WTC11 (cell line): ENCODE measurements at regions not wholly inside any gene's neighbourhood (a gene's known extent, or its start where the extent isn't known, plus 50 kb on each side); places are given as distances from the start of the nearest gene placed in this dataset.

Source experiments
- ATAC-seq: fragments of 200-7000 bp; cut with Tn5 transposase; 2 replicates; pipeline ENCODE4 v1.10.0; 2021; ENCODE audit warnings: mild to moderate bottlenecking, moderate library complexity
- CTCF ChIA-PET: fragments of 300-600 bp; sonication (Branson Sonifier 250); formaldehyde crosslinking; loops from one replicate; lab custom pipeline; 2021; ENCODE audit warnings: antibody characterized with exemption; lab: Charles Lee
- POLR2A ChIA-PET: fragments of 350-600 bp; sonication (Branson Sonifier 250); formaldehyde crosslinking; loops from one replicate; lab custom pipeline; 2021; ENCODE audit warnings: antibody characterized with exemption; lab: Charles Lee
- DNase-seq: peaks from one replicate; pipeline ENCODE4 v3.0.0; 2021; ENCODE audit warnings: low spot score
- H3K27ac Mint-ChIP-seq: 2 replicates; pipeline ENCODE4 v1.8.0; 2021; ENCODE audit warnings: mixed read lengths
- H3K27me3 Mint-ChIP-seq: 2 replicates; pipeline ENCODE4 v1.8.0; 2021; ENCODE audit warnings: low read depth, mild to moderate bottlenecking, moderate library complexity, mixed read lengths
- H3K36me3 Mint-ChIP-seq: 2 replicates; pipeline ENCODE4 v1.8.0; 2021; ENCODE audit warnings: mixed read lengths
- H3K4me1 Mint-ChIP-seq: 2 replicates; pipeline ENCODE4 v1.8.0; 2022; ENCODE audit warnings: mixed read lengths
- H3K4me3 Mint-ChIP-seq: 2 replicates; pipeline ENCODE4 v1.8.0; 2021; ENCODE audit warnings: mild to moderate bottlenecking, moderate library complexity, mixed read lengths
- H3K9me3 Mint-ChIP-seq: 2 replicates; pipeline ENCODE4 v1.8.0; 2021; ENCODE audit warnings: mixed read lengths
- AFF4 ChIP-seq: sonication (generic); formaldehyde crosslinking; IDR thresholded peaks from 2 replicates; pipeline ENCODE4 v1.8.1; 2023; ENCODE audit warnings: mild to moderate bottlenecking, missing genetic modification reagents, borderline replicate concordance
- ATF6 ChIP-seq: sonication (generic); formaldehyde crosslinking; IDR thresholded peaks from 2 replicates; pipeline ENCODE4 v1.8.1; 2023; ENCODE audit warnings: mild to moderate bottlenecking, missing genetic modification reagents
- CREB1 ChIP-seq: sonication (generic); formaldehyde crosslinking; IDR thresholded peaks from 2 replicates; pipeline ENCODE4 v1.8.0; 2023; ENCODE audit warnings: mild to moderate bottlenecking, missing genetic modification reagents
- EMX1 ChIP-seq: fragments of 250-450 bp; sonication (Bioruptor Pico); IDR thresholded peaks from 2 replicates; pipeline ENCODE4 v1.8.0; 2021; ENCODE audit warnings: mild to moderate bottlenecking
- ERG ChIP-seq: fragments of 250-450 bp; sonication (Bioruptor Pico); IDR thresholded peaks from 2 replicates; pipeline ENCODE4 v1.8.0; 2021; ENCODE audit warnings: mild to moderate bottlenecking
- ETV6 ChIP-seq: sonication (generic); formaldehyde crosslinking; IDR thresholded peaks from 2 replicates; pipeline ENCODE4 v1.8.1; 2022; ENCODE audit warnings: mild to moderate bottlenecking, missing genetic modification reagents
- FOXP1 ChIP-seq: sonication (generic); formaldehyde crosslinking; IDR thresholded peaks from 2 replicates; pipeline ENCODE4 v1.8.0; 2022; ENCODE audit warnings: missing genetic modification reagents, mild to moderate bottlenecking, moderate library complexity, borderline replicate concordance
- HMGXB4 ChIP-seq: sonication (generic); formaldehyde crosslinking; IDR thresholded peaks from 2 replicates; pipeline ENCODE4 v1.8.1; 2023; ENCODE audit warnings: mild to moderate bottlenecking, moderate library complexity, missing genetic modification reagents
- IRF2 ChIP-seq: sonication (generic); formaldehyde crosslinking; IDR thresholded peaks from 2 replicates; pipeline ENCODE4 v1.8.0; 2022; ENCODE audit warnings: low read depth, missing genetic modification reagents, borderline replicate concordance
- KAT7 ChIP-seq: sonication (generic); formaldehyde crosslinking; IDR thresholded peaks from 2 replicates; pipeline ENCODE4 v1.8.1; 2023; ENCODE audit warnings: missing genetic modification reagents, mild to moderate bottlenecking, borderline replicate concordance
- NFE2L1 ChIP-seq: sonication (generic); formaldehyde crosslinking; IDR thresholded peaks from 2 replicates; pipeline ENCODE4 v1.8.1; 2023; ENCODE audit warnings: missing genetic modification reagents
- NR1H2 ChIP-seq: sonication (generic); formaldehyde crosslinking; IDR thresholded peaks from 2 replicates; pipeline ENCODE4 v1.9.0; 2021; ENCODE audit warnings: mild to moderate bottlenecking, moderate library complexity, missing genetic modification reagents
- PRRX2 ChIP-seq: fragments of 250-450 bp; sonication (Bioruptor Pico); IDR thresholded peaks from 2 replicates; pipeline ENCODE4 v1.8.0; 2021; ENCODE audit warnings: mild to moderate bottlenecking
- SP1 ChIP-seq: sonication (generic); formaldehyde crosslinking; conservative IDR thresholded peaks from 2 replicates; pipeline ENCODE4 v1.8.1; 2022; ENCODE audit warnings: missing genetic modification reagents
- TEAD1 ChIP-seq: sonication (generic); formaldehyde crosslinking; IDR thresholded peaks from 2 replicates; pipeline ENCODE4 v1.8.0; 2022; ENCODE audit warnings: mild to moderate bottlenecking, missing genetic modification reagents
- ZMAT4 ChIP-seq: fragments of 250-450 bp; sonication (Bioruptor Pico); IDR thresholded peaks from 2 replicates; pipeline ENCODE4 v1.9.0; 2021; ENCODE audit warnings: mild to moderate bottlenecking
- ZNF263 ChIP-seq: sonication (generic); formaldehyde crosslinking; IDR thresholded peaks from 2 replicates; pipeline ENCODE4 v1.8.1; 2022; ENCODE audit warnings: low read depth, mild to moderate bottlenecking, moderate library complexity, missing genetic modification reagents
- ZNF423 ChIP-seq: fragments of 250-450 bp; sonication (Bioruptor Pico); IDR thresholded peaks from 2 replicates; pipeline ENCODE4 v2.1.2; 2022; ENCODE audit warnings: mild to moderate bottlenecking, moderate library complexity
- ZNF425 ChIP-seq: fragments of 250-450 bp; sonication (Bioruptor Pico); conservative IDR thresholded peaks from 2 replicates; pipeline ENCODE4 v1.9.0; 2021; ENCODE audit warnings: mild to moderate bottlenecking
- ZNF671 ChIP-seq: fragments of 250-450 bp; sonication (Bioruptor Pico); IDR thresholded peaks from 2 replicates; pipeline ENCODE4 v1.8.0; 2021; ENCODE audit warnings: mild to moderate bottlenecking

DNA sequence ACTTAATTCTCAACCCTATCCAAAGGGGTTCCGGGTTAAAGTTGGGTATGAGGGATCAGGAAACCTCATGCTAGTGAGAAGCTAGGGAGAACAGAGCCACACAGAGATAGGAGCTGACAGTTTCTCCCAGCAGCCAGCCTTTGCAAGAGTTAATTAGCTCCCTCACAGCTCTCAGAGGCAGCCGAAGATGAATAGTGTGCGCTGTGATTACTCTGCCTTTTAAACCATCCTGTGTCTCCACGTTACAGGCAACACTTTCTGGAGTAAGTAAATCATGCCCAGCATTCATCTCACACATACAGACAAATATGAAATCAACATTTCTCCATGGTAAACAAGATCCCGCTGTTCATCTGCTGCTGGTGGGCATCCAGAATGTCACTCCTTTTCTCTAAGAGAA lies 429.6 kb downstream of the INSC start:
- no peak for DNase-seq
- H3K36me3 Mint-ChIP-seq: no peaks in the 10 kb centered on the region

GRCh38 chr11:15547685-15548084 lies 433.0 kb downstream of the INSC start:
- CTCF ChIA-PET: no interaction called here
- Mint-ChIP-seq H3K36me3 (no peaks in the 10 kb centered on the region; the same call in 1 of the 2 replicates), H3K9me3 (no peaks in the 10 kb centered on the region), H3K4me3 (no peak overlapping the region), H3K27ac (peak overlapping the region; percentile 94), H3K27me3 (no peaks in the 10 kb centered on the region), H3K4me1 (peaks cover 46% of the 10 kb centered on the region)
- POLR2A ChIA-PET: no interaction called here
- 0 out of 2 replicates have a peak, but pooled peaks have one; percentile 26 for TF ChIP-seq ETV6 (CRISPR knock-in tag)
- TF ChIP-seq SP1 (CRISPR knock-in tag): peak; percentile 41; the same call in 1 of the 2 replicates
- no peak for TF ChIP-seq FOXP1
- peak; percentile 77; the same call in 1 of the 2 replicates for TF ChIP-seq ZNF423 (CRISPR knock-in tag)
- ATAC-seq (peak; percentile 68), DNase-seq (no peak)

More for the DNA sequence above, 429.6 kb downstream of the INSC start:
- Mint-ChIP-seq H3K27ac (no peak overlapping the region), H3K4me3 (no peak overlapping the region), H3K27me3 (no peaks in the 10 kb centered on the region), H3K4me1 (peaks cover 27% of the 10 kb centered on the region), H3K9me3 (no peaks in the 10 kb centered on the region)
- TF ChIP-seq IRF2: no peak
- TF ChIP-seq EMX1: no peak
- TF ChIP-seq NFE2L1 (CRISPR knock-in tag): no peak
- no peak for TF ChIP-seq CREB1 (CRISPR knock-in tag)
- TF ChIP-seq TEAD1: no peak
- no peak for ATAC-seq
- CTCF ChIA-PET: no interaction called here
- POLR2A ChIA-PET: no interaction called here

DNA sequence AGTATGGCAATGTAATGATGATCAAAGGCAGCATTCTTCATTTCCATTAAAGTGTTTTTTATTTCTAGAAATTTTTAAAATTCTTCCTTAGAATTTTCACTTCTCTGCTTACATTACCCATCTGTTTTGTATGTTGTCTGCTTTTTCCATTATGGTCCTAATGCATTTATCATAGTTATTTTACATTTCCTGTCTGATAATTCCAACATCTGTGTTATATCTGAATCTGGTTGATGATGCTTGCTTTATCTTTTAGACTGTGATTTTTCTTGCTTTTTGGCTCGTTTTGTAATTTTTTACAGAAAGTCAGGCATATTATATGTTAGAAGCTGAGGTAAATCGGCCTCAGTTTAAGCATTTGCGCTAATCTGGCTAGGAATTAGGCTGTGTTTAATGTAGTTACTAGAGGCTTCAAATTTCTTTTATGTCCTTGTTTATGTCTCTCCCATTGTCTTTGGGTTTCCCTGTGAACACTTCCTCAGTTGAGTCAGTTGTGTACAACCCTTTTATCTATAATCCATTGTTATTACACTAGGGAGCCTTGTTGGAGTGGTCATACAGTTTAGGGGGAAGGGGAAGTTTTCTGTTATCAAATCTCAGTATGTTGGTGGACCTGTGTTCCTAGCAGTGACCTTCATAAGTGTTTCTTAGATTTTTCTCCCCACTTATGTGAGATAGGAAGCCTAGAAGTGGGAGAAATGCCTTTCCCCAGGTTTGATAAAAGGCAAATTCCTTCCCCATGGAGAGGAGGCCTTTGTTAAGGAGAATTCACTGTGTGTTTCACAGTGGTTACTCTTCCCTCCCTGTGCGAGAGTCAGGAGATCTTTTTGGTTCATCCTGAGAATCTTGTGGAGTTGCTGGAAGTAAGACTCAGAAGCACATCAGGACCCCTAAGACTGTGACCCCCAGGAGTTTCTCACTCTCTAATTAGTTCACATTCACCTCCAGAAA lies 437.5 kb downstream of the INSC start:
- Mint-ChIP-seq H3K27me3 (no peaks in the 10 kb centered on the region), H3K36me3 (peaks cover 9% of the 10 kb centered on the region), H3K27ac (peak overlapping the region; percentile 99), H3K4me1 (peaks cover 73% of the 10 kb centered on the region), H3K4me3 (peak overlapping the region; percentile 60), H3K9me3 (peaks cover 8% of the 10 kb centered on the region)
- ATAC-seq (peak; percentile 89), DNase-seq (no peak)
- ChIA-PET CTCF (no interaction called here), POLR2A (no interaction called here)
- TF ChIP-seq ERG (CRISPR knock-in tag): no peak
- TF ChIP-seq ZMAT4: no peak
- TF ChIP-seq NR1H2: no peak
- no peak for TF ChIP-seq HMGXB4
- TF ChIP-seq ZNF425 (CRISPR knock-in tag): no peak
- peak; percentile 97 for TF ChIP-seq ZNF423 (CRISPR knock-in tag)
- no peak for TF ChIP-seq AFF4 (CRISPR knock-in tag)
- no peak for TF ChIP-seq ATF6 (CRISPR knock-in tag)
- TF ChIP-seq KAT7 (CRISPR knock-in tag): no peak
- no peak for TF ChIP-seq PRRX2
- no peak for TF ChIP-seq ZNF263 (CRISPR knock-in tag)
- TF ChIP-seq ZNF671 (CRISPR knock-in tag): no peak
